H1 (cell line): ENCODE measurements at regions not wholly inside any gene's neighbourhood (a gene's known extent, or its start where the extent isn't known, plus 50 kb on each side); places are given as distances from the start of the nearest gene placed in this dataset.

Experiments used
- CTCF ChIA-PET: fragments of 300-600 bp; sonication (Branson Sonifier 250); formaldehyde crosslinking; loops from one replicate; lab custom pipeline; 2021; ENCODE audit not compliant: partially characterized antibody; lab: Charles Lee
- POLR2A ChIA-PET: fragments of 300-600 bp; sonication (Branson Sonifier 250); formaldehyde crosslinking; loops from one replicate; lab custom pipeline; 2021; ENCODE audit warnings: inconsistent platforms; ENCODE audit not compliant: partially characterized antibody; lab: Charles Lee
- DNase-seq, 2 experiments: peaks; one replicate each; pipeline versions ENCODE4 v3.0.0 to v3.0.0-alpha.2; 2010 to 2022; ENCODE audit warnings: low spot score in 2 of 2, low read depth in 1 of 2, mixed read lengths in 1 of 2
- FAIRE-seq: peaks from 2 replicates; lab custom pipeline; 2011; peaks lifted over from hg19 to GRCh38; lab: Jason Lieb, UNC
- H2AFZ ChIP-seq: 2 replicates; pipeline ENCODE4 v1.8.1; 2012; ENCODE audit warnings: low read length, inconsistent platforms
- H2AK5ac ChIP-seq: 2 replicates; pipeline ENCODE4 v1.6.1; 2013; ENCODE audit warnings: low read depth, low read length
- H2BK120ac ChIP-seq: replicated peaks from 2 replicates; pipeline ENCODE3; 2013; ENCODE audit warnings: low read depth, low read length, inconsistent platforms
- H2BK12ac ChIP-seq: 2 replicates; pipeline ENCODE4 v1.6.1; 2013; ENCODE audit warnings: low read depth, low read length
- H2BK15ac ChIP-seq: 2 replicates; pipeline ENCODE4 v1.6.1; 2013; ENCODE audit warnings: low read length
- H2BK20ac ChIP-seq: 2 replicates; pipeline ENCODE4 v1.6.1; 2013; ENCODE audit warnings: low read length
- H2BK5ac ChIP-seq: 2 replicates; pipeline ENCODE4 v1.6.1; 2013; ENCODE audit warnings: low read depth, low read length
- H3K14ac ChIP-seq: 2 replicates; pipeline ENCODE4 v1.6.1; 2013; ENCODE audit warnings: inconsistent platforms; ENCODE audit not compliant: insufficient read length
- H3K18ac ChIP-seq: 2 replicates; pipeline ENCODE4 v1.6.1; 2013; ENCODE audit warnings: low read length; ENCODE audit errors: extremely low read depth
- H3K23ac ChIP-seq: 2 replicates; pipeline ENCODE4 v1.6.1; 2013; ENCODE audit warnings: inconsistent platforms; ENCODE audit not compliant: insufficient read length
- H3K23me2 ChIP-seq: 2 replicates; pipeline ENCODE4 v1.6.1; 2013; ENCODE audit warnings: low read depth, low read length
- H3K27ac ChIP-seq: 2 replicates; pipeline ENCODE4 v1.6.1; 2011; ENCODE audit warnings: low read depth, low read length, inconsistent platforms
- H3K27me3 ChIP-seq, 4 experiments: replicated peaks in 1 of 4; 1 replicate in 1 of 4; 2 replicates in 3 of 4; pipeline versions ENCODE4 v1.6.1 to v1.8.1; 2011 to 2013; ENCODE audit warnings: low read length in 3 of 4, mild to moderate bottlenecking in 3 of 4, inconsistent platforms in 2 of 4, mixed read lengths in 2 of 4, moderate library complexity in 1 of 4; ENCODE audit not compliant: control insufficient read depth in 3 of 4, insufficient read depth in 3 of 4; ENCODE audit errors: extremely low read depth in 1 of 4
- H3K36me3 ChIP-seq, 4 experiments: 2 replicates each; pipeline versions ENCODE4 v1.6.1 to v1.8.1; 2011 to 2013; ENCODE audit warnings: mild to moderate bottlenecking in 4 of 4, low read length in 3 of 4, moderate library complexity in 2 of 4, control low read depth in 1 of 4, inconsistent platforms in 1 of 4; ENCODE audit not compliant: insufficient read depth in 4 of 4, control insufficient read depth in 2 of 4
- H3K4ac ChIP-seq: replicated peaks from 2 replicates; pipeline ENCODE3; 2013; ENCODE audit warnings: low read length, low read depth, mixed read lengths, inconsistent platforms; ENCODE audit not compliant: insufficient read length
- H3K4me1 ChIP-seq, 4 experiments: replicated peaks in 1 of 4; 1 replicate in 1 of 4; 2 replicates in 3 of 4; pipeline versions ENCODE4 v1.6.1 to v1.8.1; 2011 to 2013; ENCODE audit warnings: low read length in 3 of 4, inconsistent platforms in 2 of 4, mixed read lengths in 1 of 4; ENCODE audit not compliant: insufficient read depth in 4 of 4, control insufficient read depth in 3 of 4
- H3K4me2 ChIP-seq, 2 experiments: 2 replicates each; pipeline versions ENCODE4 v1.6.1 to v1.8.1; 2011 to 2013; ENCODE audit warnings: low read depth in 2 of 2, low read length in 2 of 2, control low read depth in 1 of 2, inconsistent platforms in 1 of 2, mild to moderate bottlenecking in 1 of 2; ENCODE audit not compliant: insufficient read depth in 1 of 2
- H3K4me3 ChIP-seq, 4 experiments: fragments of 200-600, 300-600 bp in 1 of 4; sonication (generic), shearing (Covaris generic), sonication (Bioruptor Twin) in 1 of 4; 2 replicates each; pipeline versions ENCODE4 v1.5.1 to v1.8.1; 2011 to 2016; ENCODE audit warnings: low read length in 4 of 4, low read depth in 3 of 4, control low read depth in 2 of 4, inconsistent platforms in 2 of 4, mild to moderate bottlenecking in 2 of 4, mixed read lengths in 1 of 4, moderate library complexity in 1 of 4; ENCODE audit not compliant: insufficient read depth in 2 of 4; ENCODE audit errors: extremely low read depth in 1 of 4
- H3K56ac ChIP-seq: replicated peaks from 2 replicates; pipeline ENCODE3; 2013; ENCODE audit warnings: low read depth, mild to moderate bottlenecking, mixed read lengths, low read length, inconsistent platforms; ENCODE audit not compliant: insufficient read length
- H3K79me1 ChIP-seq: 2 replicates; pipeline ENCODE4 v1.6.1; 2013; ENCODE audit warnings: low read depth, low read length, control low read depth
- H3K79me2 ChIP-seq, 2 experiments: 2 replicates each; pipeline versions ENCODE4 v1.6.1 to v1.8.1; 2012 to 2013; ENCODE audit warnings: low read length in 2 of 2, mild to moderate bottlenecking in 2 of 2, inconsistent platforms in 1 of 2; ENCODE audit not compliant: insufficient read depth in 2 of 2, control insufficient read depth in 1 of 2
- H3K9ac ChIP-seq, 4 experiments: replicated peaks in 1 of 4; 1 replicate in 1 of 4; 2 replicates in 3 of 4; pipeline versions ENCODE4 v1.6.1 to v1.8.1; 2011 to 2013; ENCODE audit warnings: low read depth in 3 of 4, low read length in 3 of 4, control low read depth in 2 of 4, mild to moderate bottlenecking in 2 of 4, moderate library complexity in 2 of 4, inconsistent platforms in 1 of 4; ENCODE audit errors: extremely low read depth in 1 of 4
- H3K9me3 ChIP-seq, 2 experiments: 2 replicates each; pipeline versions ENCODE4 v1.6.1 to v1.8.1; 2012 to 2013; ENCODE audit warnings: mild to moderate bottlenecking in 2 of 2, moderate library complexity in 2 of 2, control low read depth in 1 of 2, inconsistent platforms in 1 of 2, low read depth in 1 of 2, low read length in 1 of 2, mixed read lengths in 1 of 2; ENCODE audit not compliant: insufficient read depth in 2 of 2
- H4K20me1 ChIP-seq, 2 experiments: replicated peaks in 1 of 2; 2 replicates each; pipeline versions ENCODE3 to v1.8.1; 2011 to 2013; ENCODE audit warnings: inconsistent platforms in 2 of 2, low read length in 2 of 2, mild to moderate bottlenecking in 1 of 2; ENCODE audit not compliant: insufficient read depth in 2 of 2, control insufficient read depth in 1 of 2
- H4K5ac ChIP-seq: 2 replicates; pipeline ENCODE4 v1.6.1; 2013; ENCODE audit warnings: low read length, low read depth, mixed read lengths, inconsistent platforms; ENCODE audit not compliant: insufficient read length
- H4K8ac ChIP-seq: 2 replicates; pipeline ENCODE4 v1.8.0; 2013; ENCODE audit warnings: mild to moderate bottlenecking, moderate library complexity, low read length, inconsistent platforms; ENCODE audit not compliant: insufficient read depth; ENCODE audit errors: extremely low read depth
- H4K91ac ChIP-seq: replicated peaks from 2 replicates; pipeline ENCODE3; 2013; ENCODE audit warnings: low read length, mixed read lengths, inconsistent platforms; ENCODE audit not compliant: insufficient read length
- BCL11A ChIP-seq, 2 experiments: IDR thresholded peaks; one replicate each; pipeline ENCODE4 v1.6.1; 2011; ENCODE audit warnings: low read depth in 2 of 2, low read length in 2 of 2, mild to moderate bottlenecking in 2 of 2
- BRCA1 ChIP-seq: IDR thresholded peaks from 2 replicates; pipeline ENCODE4 v1.6.1; 2012; ENCODE audit warnings: low read depth, low read length, improper control_type of control experiment
- CHD2 ChIP-seq: IDR thresholded peaks from 2 replicates; pipeline ENCODE4 v1.6.1; 2012; ENCODE audit warnings: low read length, improper control_type of control experiment
- CREB1 ChIP-seq: IDR thresholded peaks from 2 replicates; pipeline ENCODE4 v1.6.1; 2012; ENCODE audit warnings: inconsistent platforms
- CTBP2 ChIP-seq: IDR thresholded peaks from 2 replicates; pipeline ENCODE4 v1.7.0; 2011; ENCODE audit warnings: borderline replicate concordance, mild to moderate bottlenecking, moderate library complexity, mixed read lengths, low read length; ENCODE audit not compliant: insufficient read depth, insufficient read length
- GABPA ChIP-seq: IDR thresholded peaks from 2 replicates; pipeline ENCODE4 v1.6.1; 2011; ENCODE audit warnings: mild to moderate bottlenecking, low read length, moderate library complexity, borderline replicate concordance; ENCODE audit not compliant: insufficient read depth
- KDM1A ChIP-seq: fragments of 200-600, 300-600 bp; sonication (generic); IDR thresholded peaks from 2 replicates; pipeline ENCODE4 v1.7.1; 2016; ENCODE audit warnings: mild to moderate bottlenecking, low read length, borderline replicate concordance
- MAX ChIP-seq: IDR thresholded peaks from 2 replicates; pipeline ENCODE4 v1.6.1; 2012; ENCODE audit warnings: inconsistent platforms
- NANOG ChIP-seq: IDR thresholded peaks from 2 replicates; pipeline ENCODE4 v1.6.1; 2011; ENCODE audit warnings: low read length, low read depth, mild to moderate bottlenecking, inconsistent platforms; ENCODE audit not compliant: insufficient read depth, poor library complexity, severe bottlenecking
- POLR2A ChIP-seq, 2 experiments: IDR thresholded peaks; 1 replicate in 1 of 2; 2 replicates in 1 of 2; pipeline ENCODE4 v1.6.1; 2011; ENCODE audit warnings: low read depth in 2 of 2, low read length in 2 of 2, mild to moderate bottlenecking in 2 of 2; ENCODE audit errors: control extremely low read depth in 1 of 2
- RBBP5 ChIP-seq: IDR thresholded peaks from 2 replicates; pipeline ENCODE4 v1.7.1; 2012; ENCODE audit warnings: low read depth, mild to moderate bottlenecking, inconsistent platforms, low read length, moderate library complexity, borderline replicate concordance
- SRF ChIP-seq: IDR thresholded peaks from 2 replicates; pipeline ENCODE4 v1.6.1; 2011; ENCODE audit warnings: mild to moderate bottlenecking, low read depth, low read length, moderate library complexity
- TCF12 ChIP-seq: IDR thresholded peaks from 2 replicates; pipeline ENCODE4 v1.6.1; 2011; ENCODE audit warnings: low read depth, mild to moderate bottlenecking, low read length

DNA sequence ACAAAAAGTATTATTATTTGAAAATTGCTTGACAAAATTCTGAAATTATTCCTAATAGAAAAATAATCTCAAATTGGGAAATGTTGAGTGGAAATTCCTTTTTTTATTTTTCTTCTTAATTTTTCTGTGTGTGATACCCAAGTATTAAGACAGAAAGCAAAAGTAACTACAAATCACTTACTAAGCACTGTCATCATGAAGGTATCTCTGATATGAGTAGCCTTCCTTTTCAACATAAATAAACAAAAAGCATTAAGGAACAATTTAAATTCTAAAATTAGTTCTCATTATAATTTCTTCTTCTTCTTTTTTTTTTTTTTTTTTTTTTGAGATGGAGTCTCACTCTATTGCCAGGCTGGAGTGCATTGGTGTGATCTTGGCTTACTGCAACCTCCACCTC lies 174.2 kb upstream of the RBMS1 start:
- Histone ChIP-seq H2AFZ (no peak overlapping the region), H2BK12ac (no peak overlapping the region), H2BK5ac (no peak overlapping the region), H2BK20ac (no peak overlapping the region), H4K20me1 (no peaks in the 10 kb centered on the region), H3K27ac (no peak overlapping the region), H3K14ac (no peak overlapping the region), H4K8ac (no peak overlapping the region), H4K91ac (no peak overlapping the region), H3K4me2 (no peak overlapping the region), H2BK120ac (no peak overlapping the region), H3K36me3 (no peaks in the 10 kb centered on the region), H3K4ac (no peak overlapping the region), H3K4me3 (no peak overlapping the region), H3K4me1 (no peaks in the 10 kb centered on the region), H3K23ac (no peak overlapping the region), H3K79me1 (no peaks in the 10 kb centered on the region), H4K5ac (no peak overlapping the region), H3K27me3 (no peaks in the 10 kb centered on the region), H3K23me2 (no peaks in the 10 kb centered on the region), H3K18ac (no peak overlapping the region), H3K56ac (no peak overlapping the region), H3K9ac (no peak overlapping the region), H2BK15ac (no peak overlapping the region), H3K9me3 (no peaks in the 10 kb centered on the region), H2AK5ac (no peak overlapping the region), H3K79me2 (no peaks in the 10 kb centered on the region)
- ChIA-PET CTCF (no interaction called here), POLR2A (no interaction called here)
- no peak for DNase-seq
- no peak for FAIRE-seq
- TF ChIP-seq KDM1A: no peak
- TF ChIP-seq TCF12: no peak
- TF ChIP-seq CHD2: no peak
- TF ChIP-seq GABPA: no peak
- no peak for TF ChIP-seq POLR2A (IDR thresholded peaks at IDR 0.05; ENCODE audit: control extremely low read depth in 1 of 2, low read depth in 2 of 2, low read length in 2 of 2)
- no peak for TF ChIP-seq NANOG
- TF ChIP-seq SRF: no peak
- TF ChIP-seq BRCA1: no peak
- no peak for TF ChIP-seq CREB1
- TF ChIP-seq BCL11A (IDR thresholded peaks at IDR 0.05; ENCODE audit: low read depth in 2 of 2, low read length in 2 of 2): no peak
- no peak for TF ChIP-seq MAX
- TF ChIP-seq RBBP5: no peak
- no peak for TF ChIP-seq CTBP2
